ENCODE measurements at regions not wholly inside any gene's neighbourhood (a gene's known extent, or its start where the extent isn't known, plus 50 kb on each side); places are given as distances from the start of the nearest gene placed in this dataset.

GRCh38 chr11:11789735-11790369, 51.9 kb upstream of the USP47 start:
- Histone ChIP-seq H3K27me3 (ENCODE audit: control insufficient read depth, insufficient read depth, low read length) (no peaks in the 10 kb centered on the region), H3K4me1 (ENCODE audit: control insufficient read depth, insufficient read depth, low read length) (no peaks in the 10 kb centered on the region), H3K36me3 (ENCODE audit: control insufficient read depth, insufficient read depth, low read length) (no peaks in the 10 kb centered on the region), H3K9me3 (ENCODE audit: control insufficient read depth, insufficient read depth, low read length) (no peaks in the 10 kb centered on the region), H3K4me3 (ENCODE audit: low read depth, low read length) (no peak overlapping the region), H3K27ac (ENCODE audit: low read depth, low read length) (no peak overlapping the region)
- peak in 1 of 6 donors; percentile 42 for DNase-seq (ENCODE audit: low read depth in 4 of 6, low spot score in 6 of 6)
- no CpG with 5 or more reads among the region's 5 CpGs for WGBS (ENCODE audit: insufficient coverage)

GRCh38 chr11:11788063-11788710, 53.6 kb upstream of the USP47 start:
- H3K27me3 ChIP-seq (ENCODE audit: control insufficient read depth, insufficient read depth, low read length): no peaks in the 10 kb centered on the region
- DNase-seq (ENCODE audit: low read depth in 4 of 6, low spot score in 6 of 6): no peak
- no peak overlapping the region for H3K4me3 ChIP-seq (ENCODE audit: low read depth, low read length)
- H3K9me3 ChIP-seq (ENCODE audit: control insufficient read depth, insufficient read depth, low read length): no peaks in the 10 kb centered on the region
- H3K4me1 ChIP-seq (ENCODE audit: control insufficient read depth, insufficient read depth, low read length): no peaks in the 10 kb centered on the region
- no peaks in the 10 kb centered on the region for H3K36me3 ChIP-seq (ENCODE audit: control insufficient read depth, insufficient read depth, low read length)
- no peak overlapping the region for H3K27ac ChIP-seq (ENCODE audit: low read depth, low read length)
- WGBS (ENCODE audit: insufficient coverage): 56% methylated on average over 6 of the region's 7 CpGs

GRCh38 chr11:11787305-11788062, 54.3 kb upstream of the USP47 start:
- H3K27ac ChIP-seq (ENCODE audit: low read depth, low read length): no peak overlapping the region
- H3K36me3 ChIP-seq (ENCODE audit: control insufficient read depth, insufficient read depth, low read length): no peaks in the 10 kb centered on the region
- H3K27me3 ChIP-seq (ENCODE audit: control insufficient read depth, insufficient read depth, low read length): no peaks in the 10 kb centered on the region
- DNase-seq (ENCODE audit: low read depth in 4 of 6, low spot score in 6 of 6): peak; percentile 59 to 96 (median 82)
- no peak overlapping the region for H3K4me3 ChIP-seq (ENCODE audit: low read depth, low read length)
- H3K9me3 ChIP-seq (ENCODE audit: control insufficient read depth, insufficient read depth, low read length): no peaks in the 10 kb centered on the region
- WGBS (ENCODE audit: insufficient coverage): 78% methylated on average over 3 of the region's 7 CpGs
- H3K4me1 ChIP-seq (ENCODE audit: control insufficient read depth, insufficient read depth, low read length): no peaks in the 10 kb centered on the region

DNA sequence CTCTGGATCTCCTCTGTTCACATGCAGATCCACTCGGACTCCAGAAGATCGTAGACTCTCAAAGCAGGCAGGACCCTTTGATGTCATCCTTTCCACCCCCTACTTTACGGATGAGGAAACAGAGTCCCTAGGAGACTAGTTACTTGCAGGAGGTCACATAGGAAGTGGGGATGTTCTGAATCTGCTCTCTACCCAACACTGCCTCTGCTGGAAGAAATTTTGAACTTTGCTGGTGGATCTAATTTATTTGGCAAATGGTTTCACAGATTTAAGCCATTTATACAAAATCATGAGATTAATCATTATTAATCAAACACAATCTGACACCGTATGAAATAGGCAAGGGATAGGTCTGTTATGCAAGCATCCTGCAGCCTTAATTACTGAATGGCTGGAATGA, 55.0 kb upstream of the USP47 start:
- Histone ChIP-seq H3K4me3 (ENCODE audit: low read depth, low read length) (no peak overlapping the region), H3K36me3 (ENCODE audit: control insufficient read depth, insufficient read depth, low read length) (no peaks in the 10 kb centered on the region), H3K9me3 (ENCODE audit: control insufficient read depth, insufficient read depth, low read length) (no peaks in the 10 kb centered on the region), H3K4me1 (ENCODE audit: control insufficient read depth, insufficient read depth, low read length) (no peaks in the 10 kb centered on the region), H3K27me3 (ENCODE audit: control insufficient read depth, insufficient read depth, low read length) (no peaks in the 10 kb centered on the region), H3K27ac (ENCODE audit: low read depth, low read length) (no peak overlapping the region)
- peak in 2 of 6 donors; percentile 49 to 70 for DNase-seq (ENCODE audit: low read depth in 4 of 6, low spot score in 6 of 6)
- no CpG with 5 or more reads among the region's 4 CpGs for WGBS (ENCODE audit: insufficient coverage)

- 84% methylated on average over 4 of the region's 5 CpGs for WGBS (ENCODE audit: insufficient coverage)
- no peak for DNase-seq (ENCODE audit: low read depth in 4 of 6, low spot score in 6 of 6)
- H3K9me3 ChIP-seq (ENCODE audit: control insufficient read depth, insufficient read depth, low read length): no peaks in the 10 kb centered on the region
- H3K27ac ChIP-seq (ENCODE audit: low read depth, low read length): no peak overlapping the region
- no peaks in the 10 kb centered on the region for H3K36me3 ChIP-seq (ENCODE audit: control insufficient read depth, insufficient read depth, low read length)
- no peaks in the 10 kb centered on the region for H3K27me3 ChIP-seq (ENCODE audit: control insufficient read depth, insufficient read depth, low read length)
- H3K4me3 ChIP-seq (ENCODE audit: low read depth, low read length): no peak overlapping the region
- H3K4me1 ChIP-seq (ENCODE audit: control insufficient read depth, insufficient read depth, low read length): no peaks in the 10 kb centered on the region
These were observed 55.5 kb upstream of the USP47 start for GRCh38 chr11:11786234-11786633.

DNA sequence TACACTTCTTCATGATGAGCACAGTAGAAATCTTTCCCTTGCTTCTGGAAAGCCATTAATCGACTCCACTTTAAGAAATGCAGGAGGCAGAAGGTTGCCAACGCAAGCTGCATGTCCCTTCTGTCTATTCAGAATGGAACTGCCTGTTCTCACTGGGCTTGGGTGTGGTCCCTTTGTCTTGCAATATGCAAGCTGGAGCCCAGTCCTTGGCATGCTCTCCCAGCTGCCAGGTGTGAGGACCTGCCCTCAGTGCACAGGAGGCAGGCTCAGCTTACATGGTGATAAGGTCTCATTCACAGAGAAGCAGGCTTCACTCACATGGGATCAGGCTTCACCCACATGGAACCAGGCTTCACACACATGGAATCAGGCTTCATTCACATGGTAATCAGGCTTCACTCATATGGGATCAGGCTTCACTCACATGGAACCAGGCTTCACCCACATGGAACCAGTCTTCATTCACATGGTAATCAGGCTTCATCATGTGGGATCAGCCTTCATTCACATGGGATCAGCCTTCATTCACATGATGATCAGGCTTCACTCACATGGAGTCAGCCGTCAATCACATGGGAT, 59.2 kb upstream of the USP47 start:
- no peaks in the 10 kb centered on the region for H3K27me3 ChIP-seq (ENCODE audit: control insufficient read depth, insufficient read depth, low read length)
- no peak overlapping the region for H3K27ac ChIP-seq (ENCODE audit: low read depth, low read length)
- no peaks in the 10 kb centered on the region for H3K4me1 ChIP-seq (ENCODE audit: control insufficient read depth, insufficient read depth, low read length)
- peak in 1 of 6 donors; percentile 40 for DNase-seq (ENCODE audit: low read depth in 4 of 6, low spot score in 6 of 6)
- H3K36me3 ChIP-seq (ENCODE audit: control insufficient read depth, insufficient read depth, low read length): no peaks in the 10 kb centered on the region
- H3K4me3 ChIP-seq (ENCODE audit: low read depth, low read length): no peak overlapping the region
- 49% methylated on average over 2 of the region's 3 CpGs for WGBS (ENCODE audit: insufficient coverage)
- H3K9me3 ChIP-seq (ENCODE audit: control insufficient read depth, insufficient read depth, low read length): no peaks in the 10 kb centered on the region

- Histone ChIP-seq H3K9me3 (ENCODE audit: control insufficient read depth, insufficient read depth, low read length) (no peaks in the 10 kb centered on the region), H3K4me1 (ENCODE audit: control insufficient read depth, insufficient read depth, low read length) (no peaks in the 10 kb centered on the region), H3K36me3 (ENCODE audit: control insufficient read depth, insufficient read depth, low read length) (no peaks in the 10 kb centered on the region), H3K27ac (ENCODE audit: low read depth, low read length) (no peak overlapping the region), H3K4me3 (ENCODE audit: low read depth, low read length) (no peak overlapping the region), H3K27me3 (ENCODE audit: control insufficient read depth, insufficient read depth, low read length) (no peaks in the 10 kb centered on the region)
- 71% methylated on average over 6 of the region's 8 CpGs for WGBS (ENCODE audit: insufficient coverage)
- peak in 1 of 6 donors; percentile 34 for DNase-seq (ENCODE audit: low read depth in 4 of 6, low spot score in 6 of 6)
These were observed 60.9 kb upstream of the USP47 start for GRCh38 chr11:11780858-11781257.

GRCh38 chr11:11779975-11780374, 61.8 kb upstream of the USP47 start:
- DNase-seq (ENCODE audit: low read depth in 4 of 6, low spot score in 6 of 6): no peak
- Histone ChIP-seq H3K36me3 (ENCODE audit: control insufficient read depth, insufficient read depth, low read length) (no peaks in the 10 kb centered on the region), H3K4me1 (ENCODE audit: control insufficient read depth, insufficient read depth, low read length) (no peaks in the 10 kb centered on the region), H3K4me3 (ENCODE audit: low read depth, low read length) (no peak overlapping the region), H3K9me3 (ENCODE audit: control insufficient read depth, insufficient read depth, low read length) (no peaks in the 10 kb centered on the region), H3K27ac (ENCODE audit: low read depth, low read length) (no peak overlapping the region), H3K27me3 (ENCODE audit: control insufficient read depth, insufficient read depth, low read length) (no peaks in the 10 kb centered on the region)
- WGBS (ENCODE audit: insufficient coverage): 80% methylated on average over 1 of the region's 2 CpGs

DNA sequence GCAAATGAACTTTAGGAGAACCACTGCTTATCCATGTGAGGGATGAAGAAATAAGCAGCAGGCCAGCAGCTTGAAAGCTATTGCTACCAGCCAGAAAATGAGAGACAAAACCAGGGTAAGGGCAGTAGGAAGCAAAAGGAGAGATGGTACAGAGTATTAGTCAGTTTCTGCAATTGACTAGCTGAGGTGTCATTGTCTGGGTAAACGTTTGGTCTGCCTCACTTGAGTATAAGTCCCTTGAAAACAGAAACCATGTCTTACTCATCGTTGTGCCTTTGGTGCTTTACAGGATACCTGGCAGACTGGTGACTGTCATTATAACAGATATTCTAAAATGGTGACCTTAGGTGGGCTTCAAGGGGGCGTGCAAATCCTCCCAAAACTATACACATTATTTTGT, 63.9 kb upstream of the USP47 start:
- Histone ChIP-seq H3K4me1 (ENCODE audit: control insufficient read depth, insufficient read depth, low read length) (no peaks in the 10 kb centered on the region), H3K9me3 (ENCODE audit: control insufficient read depth, insufficient read depth, low read length) (no peaks in the 10 kb centered on the region), H3K27me3 (ENCODE audit: control insufficient read depth, insufficient read depth, low read length) (no peaks in the 10 kb centered on the region), H3K27ac (ENCODE audit: low read depth, low read length) (no peak overlapping the region), H3K4me3 (ENCODE audit: low read depth, low read length) (no peak overlapping the region), H3K36me3 (ENCODE audit: control insufficient read depth, insufficient read depth, low read length) (no peaks in the 10 kb centered on the region)
- no peak for DNase-seq (ENCODE audit: low read depth in 4 of 6, low spot score in 6 of 6)
- WGBS (ENCODE audit: insufficient coverage): 57% methylated on average over 1 of the region's 3 CpGs
